GM23248 (cell line): ENCODE measurements at regions not wholly inside any gene's neighbourhood (a gene's known extent, or its start where the extent isn't known, plus 50 kb on each side); places are given as distances from the start of the nearest gene placed in this dataset.

Source experiments
- EZH2 ChIP-seq: fragments of 200-600 bp; sonication (generic); IDR thresholded peaks from 2 replicates; pipeline ENCODE4 v1.6.1; 2018; ENCODE audit warnings: antibody characterized with exemption, mild to moderate bottlenecking; ENCODE audit not compliant: insufficient read depth, poor library complexity, severe bottlenecking
- EZH2phosphoT487 ChIP-seq: fragments of 200-600 bp; sonication (generic); IDR thresholded peaks from 2 replicates; pipeline ENCODE4 v1.6.1; 2018; ENCODE audit warnings: antibody characterized with exemption, moderate library complexity, mild to moderate bottlenecking, low read depth; ENCODE audit not compliant: insufficient read depth

DNA sequence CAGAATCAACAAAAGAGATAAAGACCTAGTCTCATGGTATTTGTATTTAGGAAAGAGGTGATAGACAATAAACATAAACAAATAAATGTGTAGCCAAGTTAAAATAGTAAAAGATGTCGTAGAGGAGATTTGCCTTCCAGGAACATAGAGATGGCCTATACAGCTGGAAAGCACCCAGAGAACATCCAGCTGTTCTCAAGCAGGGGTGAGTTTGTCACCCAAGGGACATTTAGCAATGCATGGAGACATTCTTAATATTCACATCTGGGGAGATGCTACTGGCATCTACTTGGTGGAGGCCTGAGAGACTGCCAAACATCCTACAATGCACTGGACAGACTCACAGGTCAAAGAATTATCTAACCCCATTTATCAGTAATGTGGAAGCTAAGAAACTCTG, 88.3 kb downstream of the C11orf87 start:
- TF ChIP-seq EZH2 (no peak), EZH2phosphoT487 (no peak)
